Tibial nerve (tissue), 4 donors: ENCODE measurements at regions not wholly inside any gene's neighbourhood (a gene's known extent, or its start where the extent isn't known, plus 50 kb on each side); places are given as distances from the start of the nearest gene placed in this dataset.

ENCODE experiments used
- DNase-seq, 2 donors: peaks; one replicate each; pipeline ENCODE4 v3.0.0-alpha.2; 2019; ENCODE audit warnings: low spot score in 2 of 2
- H3K27ac ChIP-seq, 4 donors: fragments of 200-600 bp; sonication (generic) in 3 of 4; one replicate each; pipeline ENCODE4 v1.5.1; 2017 to 2019; ENCODE audit warnings: mild to moderate bottlenecking in 1 of 4
- H3K27me3 ChIP-seq, 2 donors: fragments of 200-600 bp; sonication (generic) in 1 of 2; one replicate each; pipeline versions ENCODE4 v1.5.1 to v1.6.0; 2017 to 2019
- H3K36me3 ChIP-seq, 3 donors: fragments of 200-600 bp; sonication (generic); one replicate each; pipeline ENCODE4 v1.5.1; 2018 to 2019
- H3K4me1 ChIP-seq, 4 donors: fragments of 200-600 bp; sonication (generic) in 3 of 4; one replicate each; pipeline ENCODE4 v1.5.1; 2017 to 2019
- H3K4me3 ChIP-seq, 4 donors: fragments of 200-600 bp; sonication (generic) in 3 of 4; one replicate each; pipeline ENCODE4 v1.5.1; 2017 to 2019; ENCODE audit warnings: mild to moderate bottlenecking in 1 of 4, moderate library complexity in 1 of 4
- H3K9me3 ChIP-seq, 4 donors: fragments of 200-600 bp; sonication (generic) in 3 of 4; one replicate each; pipeline ENCODE4 v1.5.1; 2017 to 2019
- CTCF ChIP-seq, 5 experiments: fragments of 200-600 bp in 3 of 5; fragments of 450-650 bp in 2 of 5; sonication (generic) in 3 of 5; IDR thresholded peaks; one replicate each; pipeline ENCODE4 v1.5.1; 2016 to 2019; ENCODE audit warnings: antibody characterized with exemption in 5 of 5, mild to moderate bottlenecking in 3 of 5, moderate library complexity in 2 of 5
- EP300 ChIP-seq, 2 donors: sonication (generic); formaldehyde crosslinking; IDR thresholded peaks; one replicate each; pipeline ENCODE4 v1.6.1; 2017; ENCODE audit warnings: antibody characterized with exemption in 2 of 2, mild to moderate bottlenecking in 1 of 2
- POLR2A ChIP-seq, 2 donors: fragments of 450-650 bp; IDR thresholded peaks; one replicate each; pipeline ENCODE4 v1.6.1; 2017; ENCODE audit warnings: antibody characterized with exemption in 2 of 2, mild to moderate bottlenecking in 2 of 2, moderate library complexity in 2 of 2
- WGBS, 2 donors: methylation state at CpG; one replicate each; pipeline ENCODE4 v1.1.5; 2018; 5-methylcytosine and 5-hydroxymethylcytosine counted together

- no peak for TF ChIP-seq CTCF (IDR thresholded peaks at IDR 0.05)
- TF ChIP-seq EP300 (IDR thresholded peaks at IDR 0.05), result no peak
- no peak for TF ChIP-seq POLR2A (IDR thresholded peaks at IDR 0.05)
- H3K4me3 ChIP-seq, result no peak overlapping the region
- no peak overlapping the region for H3K27ac ChIP-seq
- WGBS, 2 donors, result 70 to 75% methylated on average over 2 of the region's 2 CpGs
- no peaks in the 10 kb centered on the region for H3K27me3 ChIP-seq
- peaks cover 0 to 6% (median 1%) of the 10 kb centered on the region in 4 donors for H3K9me3 ChIP-seq
- DNase-seq, result no peak
- H3K4me1 ChIP-seq, result no peaks in the 10 kb centered on the region
- no peaks in the 10 kb centered on the region for H3K36me3 ChIP-seq
Observed at GRCh38 chr18:43735570-43735969, 458.3 kb upstream of the SYT4 start.

- 84 to 92% methylated on average over 2 of the region's 2 CpGs for WGBS, 2 donors
- Histone ChIP-seq H3K27ac (no peak overlapping the region), H3K27me3 (no peaks in the 10 kb centered on the region), H3K36me3 (no peaks in the 10 kb centered on the region), H3K4me3 (no peak overlapping the region), H3K9me3 (peaks cover 0 to 12% (median 2%) of the 10 kb centered on the region in 4 donors), H3K4me1 (no peaks in the 10 kb centered on the region)
- TF ChIP-seq CTCF (IDR thresholded peaks at IDR 0.05), result no peak
- no peak for TF ChIP-seq EP300 (IDR thresholded peaks at IDR 0.05)
- TF ChIP-seq POLR2A (IDR thresholded peaks at IDR 0.05), result no peak
- no peak for DNase-seq
Observed at GRCh38 chr18:43744960-43745745, 467.9 kb upstream of the SYT4 start.

GRCh38 chr18:43751203-43751602, 473.9 kb upstream of the SYT4 start:
- H3K9me3 ChIP-seq, result peaks cover 0 to 24% (median 6%) of the 10 kb centered on the region in 4 donors
- no peaks in the 10 kb centered on the region for H3K4me1 ChIP-seq
- H3K27ac ChIP-seq, result no peak overlapping the region
- no peaks in the 10 kb centered on the region for H3K27me3 ChIP-seq
- H3K36me3 ChIP-seq, result no peaks in the 10 kb centered on the region
- TF ChIP-seq EP300 (IDR thresholded peaks at IDR 0.05) (no peak), POLR2A (IDR thresholded peaks at IDR 0.05) (no peak), CTCF (IDR thresholded peaks at IDR 0.05) (no peak)
- no peak for DNase-seq
- H3K4me3 ChIP-seq, result no peak overlapping the region

GRCh38 chr18:43751835-43752234, 474.5 kb upstream of the SYT4 start:
- H3K27me3 ChIP-seq, result no peaks in the 10 kb centered on the region
- H3K4me1 ChIP-seq, result no peaks in the 10 kb centered on the region
- no peaks in the 10 kb centered on the region for H3K36me3 ChIP-seq
- TF ChIP-seq CTCF (IDR thresholded peaks at IDR 0.05) (no peak), EP300 (IDR thresholded peaks at IDR 0.05) (no peak), POLR2A (IDR thresholded peaks at IDR 0.05) (no peak)
- WGBS, 2 donors, result 86 to 94% methylated on average over 2 of the region's 2 CpGs
- no peak for DNase-seq
- peaks cover 0 to 22% (median 6%) of the 10 kb centered on the region in 4 donors for H3K9me3 ChIP-seq
- H3K27ac ChIP-seq, result no peak overlapping the region
- no peak overlapping the region for H3K4me3 ChIP-seq

- peak in 1 of 2 donors; percentile 9 for DNase-seq
- Histone ChIP-seq H3K4me3 (no peak overlapping the region), H3K4me1 (peaks cover 0 to 7% (median 0%) of the 10 kb centered on the region in 4 donors), H3K27me3 (no peaks in the 10 kb centered on the region), H3K36me3 (no peaks in the 10 kb centered on the region), H3K27ac (peak overlapping the region in 1 of 4 donors; percentile 18), H3K9me3 (peaks cover 0 to 8% (median 0%) of the 10 kb centered on the region in 4 donors)
- peak in 1 of 2 donors; percentile 7 for TF ChIP-seq EP300 (IDR thresholded peaks at IDR 0.05)
- TF ChIP-seq POLR2A (IDR thresholded peaks at IDR 0.05), result no peak
- 17 to 21% methylated on average over 1 of the region's 1 CpG for WGBS, 2 donors
Observed at GRCh38 chr18:43757273-43757672, 480.0 kb upstream of the SYT4 start.
